Natural killer cell (primary cell): ENCODE measurements at regions not wholly inside any gene's neighbourhood (a gene's known extent, or its start where the extent isn't known, plus 50 kb on each side); places are given as distances from the start of the nearest gene placed in this dataset.

Experiments used
- ATAC-seq, 3 donors: fragments of 150-1000 bp in 2 of 3; fragments of 200-7000 bp in 1 of 3; cut with Tn5 transposase; 1 replicate in 1 of 3; 2 replicates in 2 of 3; pipeline ENCODE4 v1.10.0; 2021; ENCODE audit warnings: mild to moderate bottlenecking in 2 of 3, moderate library complexity in 2 of 3
- DNase-seq, 2 donors: peaks; one replicate each; pipeline versions ENCODE4 v3.0.0 to v3.0.0-alpha.2; 2013 to 2021; ENCODE audit warnings: mixed read lengths in 1 of 2
- H3K27ac ChIP-seq: one replicate; pipeline ENCODE4 v1.5.1; 2013; ENCODE audit warnings: mild to moderate bottlenecking, low read length
- H3K27me3 ChIP-seq: one replicate; pipeline ENCODE4 v1.6.1; 2013; ENCODE audit warnings: low read length; ENCODE audit not compliant: control insufficient read depth, insufficient read depth
- H3K36me3 ChIP-seq: one replicate; pipeline ENCODE4 v1.6.1; 2013; ENCODE audit warnings: low read length; ENCODE audit not compliant: control insufficient read depth, insufficient read depth
- H3K4me1 ChIP-seq: one replicate; pipeline ENCODE4 v1.6.1; 2013; ENCODE audit warnings: low read length; ENCODE audit not compliant: control insufficient read depth, insufficient read depth
- H3K4me3 ChIP-seq: one replicate; pipeline ENCODE4 v1.5.1; 2013; ENCODE audit warnings: low read length
- H3K9me3 ChIP-seq: one replicate; pipeline ENCODE4 v1.6.1; 2013; ENCODE audit warnings: low read length; ENCODE audit not compliant: control insufficient read depth, insufficient read depth
- H3K27ac Mint-ChIP-seq, 2 donors: one replicate each; pipeline ENCODE4 v1.8.0; 2022; ENCODE audit warnings: mild to moderate bottlenecking in 2 of 2, mixed read lengths in 2 of 2, moderate library complexity in 1 of 2
- H3K27me3 Mint-ChIP-seq, 2 donors: one replicate each; pipeline ENCODE4 v1.8.0; 2022; ENCODE audit warnings: low read depth in 2 of 2, mixed read lengths in 2 of 2
- H3K36me3 Mint-ChIP-seq: one replicate; pipeline ENCODE4 v1.8.0; 2022; ENCODE audit warnings: mixed read lengths
- H3K4me1 Mint-ChIP-seq, 2 donors: one replicate each; pipeline ENCODE4 v1.8.0; 2022; ENCODE audit warnings: mixed read lengths in 2 of 2
- H3K4me3 Mint-ChIP-seq: one replicate; pipeline ENCODE4 v1.8.0; 2022; ENCODE audit warnings: mild to moderate bottlenecking, moderate library complexity, mixed read lengths
- H3K9me3 Mint-ChIP-seq, 2 donors: one replicate each; pipeline ENCODE4 v1.8.0; 2022; ENCODE audit warnings: mixed read lengths in 2 of 2
- WGBS: methylation state at CpG from one replicate; pipeline ENCODE4 v1.1.7; 2013; ENCODE audit warnings: missing lambda C conversion rate; ENCODE audit not compliant: insufficient coverage; 5-methylcytosine and 5-hydroxymethylcytosine counted together
- intact Hi-C: fragments of 100-400 bp; cut with micrococcal nuclease; formaldehyde crosslinking; loops from one replicate; pipeline ENCODE4 v1.14.2; 2022
- TF ChIP-seq, protein P1 (sequence below): fragments of 200-600 bp; IDR thresholded peaks from one replicate; pipeline ENCODE4 v1.8.0; 2022; ENCODE audit warnings: antibody characterized with exemption

DNA sequence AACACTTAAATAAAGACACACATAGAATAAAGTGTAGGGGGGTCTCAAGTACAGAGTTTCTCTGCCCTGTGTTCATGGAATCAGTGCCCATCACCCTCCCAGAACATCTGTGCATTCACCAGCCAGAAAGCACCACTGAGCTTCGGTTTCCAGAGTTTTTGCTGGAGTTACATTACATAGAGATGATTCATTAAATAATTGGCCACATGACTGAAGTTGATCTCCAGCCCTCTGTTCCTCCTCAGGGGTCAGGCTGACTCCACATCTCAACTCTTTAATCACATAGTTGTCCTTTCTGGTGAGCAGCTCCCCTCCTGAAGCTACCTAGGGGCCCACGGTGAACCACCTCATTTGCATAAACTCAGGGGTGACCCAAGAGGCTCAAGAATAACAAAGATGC is 129.8 kb downstream of the METTL4 start:
- peak in 1 of 3 donors; percentile 14 for ATAC-seq
- WGBS, result 52% methylated on average over 2 of the region's 2 CpGs
- TF ChIP-seq, protein P1, sequence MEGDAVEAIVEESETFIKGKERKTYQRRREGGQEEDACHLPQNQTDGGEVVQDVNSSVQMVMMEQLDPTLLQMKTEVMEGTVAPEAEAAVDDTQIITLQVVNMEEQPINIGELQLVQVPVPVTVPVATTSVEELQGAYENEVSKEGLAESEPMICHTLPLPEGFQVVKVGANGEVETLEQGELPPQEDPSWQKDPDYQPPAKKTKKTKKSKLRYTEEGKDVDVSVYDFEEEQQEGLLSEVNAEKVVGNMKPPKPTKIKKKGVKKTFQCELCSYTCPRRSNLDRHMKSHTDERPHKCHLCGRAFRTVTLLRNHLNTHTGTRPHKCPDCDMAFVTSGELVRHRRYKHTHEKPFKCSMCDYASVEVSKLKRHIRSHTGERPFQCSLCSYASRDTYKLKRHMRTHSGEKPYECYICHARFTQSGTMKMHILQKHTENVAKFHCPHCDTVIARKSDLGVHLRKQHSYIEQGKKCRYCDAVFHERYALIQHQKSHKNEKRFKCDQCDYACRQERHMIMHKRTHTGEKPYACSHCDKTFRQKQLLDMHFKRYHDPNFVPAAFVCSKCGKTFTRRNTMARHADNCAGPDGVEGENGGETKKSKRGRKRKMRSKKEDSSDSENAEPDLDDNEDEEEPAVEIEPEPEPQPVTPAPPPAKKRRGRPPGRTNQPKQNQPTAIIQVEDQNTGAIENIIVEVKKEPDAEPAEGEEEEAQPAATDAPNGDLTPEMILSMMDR, result no peak
- Histone ChIP-seq H3K27ac (no peak overlapping the region), H3K9me3 (no peaks in the 10 kb centered on the region), H3K4me3 (no peak overlapping the region), H3K27me3 (no peaks in the 10 kb centered on the region), H3K4me1 (no peaks in the 10 kb centered on the region), H3K36me3 (no peaks in the 10 kb centered on the region)
- Mint-ChIP-seq H3K36me3 (no peaks in the 10 kb centered on the region), H3K4me1 (no peaks in the 10 kb centered on the region), H3K4me3 (no peak overlapping the region), H3K27ac (no peak overlapping the region), H3K9me3 (no peaks in the 10 kb centered on the region), H3K27me3 (peaks cover 8 to 22% of the 10 kb centered on the region in 2 donors)
- no peak for DNase-seq
- intact Hi-C loops, result no loop called here

- H3K27ac Mint-ChIP-seq, result no peak overlapping the region
- peak in 1 of 3 donors; percentile 54 for ATAC-seq
- H3K36me3 Mint-ChIP-seq, result no peaks in the 10 kb centered on the region
- Histone ChIP-seq H3K27me3 (no peaks in the 10 kb centered on the region), H3K27ac (no peak overlapping the region), H3K9me3 (no peaks in the 10 kb centered on the region), H3K4me1 (no peaks in the 10 kb centered on the region), H3K36me3 (no peaks in the 10 kb centered on the region), H3K4me3 (no peak overlapping the region)
- H3K4me1 Mint-ChIP-seq, result no peaks in the 10 kb centered on the region
- peaks cover 8 to 22% of the 10 kb centered on the region in 2 donors for H3K27me3 Mint-ChIP-seq
- no peaks in the 10 kb centered on the region for H3K9me3 Mint-ChIP-seq
- intact Hi-C loops, result no loop called here
- no peak for DNase-seq
- TF ChIP-seq, protein P1, result no peak
- no CpG with 5 or more reads among the region's 3 CpGs for WGBS
- H3K4me3 Mint-ChIP-seq, result no peak overlapping the region
These were observed 129.3 kb downstream of the METTL4 start for GRCh38 chr18:2442006-2442405.

DNA sequence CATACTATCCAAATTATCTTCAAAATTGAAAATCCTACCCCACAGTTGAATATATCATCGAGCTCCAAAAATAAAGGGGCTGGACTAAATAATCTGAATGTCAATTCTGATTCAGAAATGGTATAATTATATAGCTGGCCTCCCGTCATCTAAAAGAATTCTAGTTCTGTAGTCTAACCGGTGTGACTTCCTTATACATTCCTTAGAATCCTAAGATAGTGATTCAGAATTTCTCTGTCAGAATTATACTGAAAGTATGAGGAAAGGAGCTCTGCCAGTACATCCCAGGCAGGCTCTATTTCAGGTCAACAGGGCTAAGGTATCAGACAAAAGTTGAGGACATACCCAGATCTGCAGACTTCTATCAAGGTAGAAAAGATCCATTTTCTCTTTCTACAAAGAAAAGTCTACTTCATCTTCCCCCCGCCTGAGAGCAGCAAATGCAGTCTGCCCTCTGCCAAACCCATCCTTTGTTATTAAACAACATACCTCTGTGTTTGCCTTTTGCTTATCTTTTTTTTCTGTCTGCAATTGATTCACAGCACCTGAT is 128.5 kb downstream of the METTL4 start:
- DNase-seq (no peak), ATAC-seq (no peak)
- intact Hi-C loops, result no loop called here
- H3K9me3 Mint-ChIP-seq, result no peaks in the 10 kb centered on the region
- no peaks in the 10 kb centered on the region for H3K36me3 ChIP-seq
- H3K27ac ChIP-seq, result no peak overlapping the region
- H3K36me3 Mint-ChIP-seq, result no peaks in the 10 kb centered on the region
- no peaks in the 10 kb centered on the region for H3K4me1 Mint-ChIP-seq
- no peaks in the 10 kb centered on the region for H3K27me3 ChIP-seq
- H3K9me3 ChIP-seq, result no peaks in the 10 kb centered on the region
- 89% methylated on average over 1 of the region's 4 CpGs for WGBS
- no peak overlapping the region for H3K27ac Mint-ChIP-seq
- H3K27me3 Mint-ChIP-seq, result peaks cover 8 to 22% of the 10 kb centered on the region in 2 donors
- H3K4me3 Mint-ChIP-seq, result no peak overlapping the region
- TF ChIP-seq, protein P1, result no peak
- no peaks in the 10 kb centered on the region for H3K4me1 ChIP-seq
- H3K4me3 ChIP-seq, result no peak overlapping the region

GRCh38 chr18:2444201-2444875 is 127.0 kb downstream of the METTL4 start:
- intact Hi-C loops, result no loop called here
- Histone ChIP-seq H3K36me3 (no peaks in the 10 kb centered on the region), H3K27ac (no peak overlapping the region), H3K9me3 (no peaks in the 10 kb centered on the region), H3K4me1 (no peaks in the 10 kb centered on the region), H3K4me3 (no peak overlapping the region), H3K27me3 (no peaks in the 10 kb centered on the region)
- no peaks in the 10 kb centered on the region for H3K36me3 Mint-ChIP-seq
- H3K27ac Mint-ChIP-seq, result no peak overlapping the region
- TF ChIP-seq, protein P1, result no peak
- no peak overlapping the region for H3K4me3 Mint-ChIP-seq
- WGBS, result 25% methylated on average over 4 of the region's 5 CpGs
- ATAC-seq (no peak), DNase-seq (no peak)
- H3K4me1 Mint-ChIP-seq, result no peaks in the 10 kb centered on the region
- H3K9me3 Mint-ChIP-seq, result no peaks in the 10 kb centered on the region
- H3K27me3 Mint-ChIP-seq, result peaks cover 8 to 22% of the 10 kb centered on the region in 2 donors
